ENCODE measurements at regions not wholly inside any gene's neighbourhood (a gene's known extent, or its start where the extent isn't known, plus 50 kb on each side); places are given as distances from the start of the nearest gene placed in this dataset.

DNA sequence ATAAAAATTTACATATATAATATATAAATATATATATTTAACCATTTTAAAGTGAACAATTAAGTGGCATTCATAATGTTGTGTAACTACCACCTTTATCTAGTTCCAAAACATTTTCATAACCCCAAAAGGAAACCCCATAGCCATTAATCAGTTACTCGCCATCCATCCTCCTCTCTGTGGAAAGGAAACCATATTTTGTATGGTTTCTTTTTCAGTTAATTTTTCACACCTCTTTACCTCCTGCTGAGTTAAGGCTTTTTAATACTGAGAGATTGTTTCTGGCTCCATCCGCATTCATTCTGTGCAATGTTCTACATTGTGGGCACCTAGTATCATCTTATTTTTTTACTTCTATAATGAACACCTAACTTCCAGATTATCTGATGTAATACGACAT is 512.1 kb downstream of the LMO4 start:
- TF ChIP-seq, protein P1, sequence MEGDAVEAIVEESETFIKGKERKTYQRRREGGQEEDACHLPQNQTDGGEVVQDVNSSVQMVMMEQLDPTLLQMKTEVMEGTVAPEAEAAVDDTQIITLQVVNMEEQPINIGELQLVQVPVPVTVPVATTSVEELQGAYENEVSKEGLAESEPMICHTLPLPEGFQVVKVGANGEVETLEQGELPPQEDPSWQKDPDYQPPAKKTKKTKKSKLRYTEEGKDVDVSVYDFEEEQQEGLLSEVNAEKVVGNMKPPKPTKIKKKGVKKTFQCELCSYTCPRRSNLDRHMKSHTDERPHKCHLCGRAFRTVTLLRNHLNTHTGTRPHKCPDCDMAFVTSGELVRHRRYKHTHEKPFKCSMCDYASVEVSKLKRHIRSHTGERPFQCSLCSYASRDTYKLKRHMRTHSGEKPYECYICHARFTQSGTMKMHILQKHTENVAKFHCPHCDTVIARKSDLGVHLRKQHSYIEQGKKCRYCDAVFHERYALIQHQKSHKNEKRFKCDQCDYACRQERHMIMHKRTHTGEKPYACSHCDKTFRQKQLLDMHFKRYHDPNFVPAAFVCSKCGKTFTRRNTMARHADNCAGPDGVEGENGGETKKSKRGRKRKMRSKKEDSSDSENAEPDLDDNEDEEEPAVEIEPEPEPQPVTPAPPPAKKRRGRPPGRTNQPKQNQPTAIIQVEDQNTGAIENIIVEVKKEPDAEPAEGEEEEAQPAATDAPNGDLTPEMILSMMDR (IDR thresholded peaks at IDR 0.05; ENCODE audit: low read length) = no peak
- no peak for TF ChIP-seq EZH2 (IDR thresholded peaks at IDR 0.05; ENCODE audit: borderline replicate concordance, low read length)

All from OCI-LY1 (cell line).